AG09309 (cell line): ENCODE measurements at regions not wholly inside any gene's neighbourhood (a gene's known extent, or its start where the extent isn't known, plus 50 kb on each side); places are given as distances from the start of the nearest gene placed in this dataset.
"Not testable (repeated sequence)": the region's sequence is repeated elsewhere in the genome, so short reads cannot be mapped to it uniquely, and the experiment has no call there.

Experiments used
- DNase-seq: peaks from one replicate; pipeline ENCODE4 v3.0.0-alpha.2; 2010; ENCODE audit warnings: low read depth
- H3K4me3 ChIP-seq: 2 replicates; pipeline ENCODE4 v1.5.1; 2011; ENCODE audit warnings: mild to moderate bottlenecking, low read depth, low read length, moderate library complexity; ENCODE audit not compliant: control insufficient read depth
- TF ChIP-seq, protein P1 (sequence below): IDR thresholded peaks from 2 replicates; pipeline ENCODE4 v1.5.1; 2011; ENCODE audit warnings: mild to moderate bottlenecking, low read depth, low read length, inconsistent platforms; ENCODE audit not compliant: insufficient read depth, control insufficient read depth; ENCODE audit errors: missing control alignments

- no peak overlapping the region for H3K4me3 ChIP-seq
Observed at GRCh38 chr4:154164931-154165839, 326.4 kb downstream of the DCHS2 start.

DNA sequence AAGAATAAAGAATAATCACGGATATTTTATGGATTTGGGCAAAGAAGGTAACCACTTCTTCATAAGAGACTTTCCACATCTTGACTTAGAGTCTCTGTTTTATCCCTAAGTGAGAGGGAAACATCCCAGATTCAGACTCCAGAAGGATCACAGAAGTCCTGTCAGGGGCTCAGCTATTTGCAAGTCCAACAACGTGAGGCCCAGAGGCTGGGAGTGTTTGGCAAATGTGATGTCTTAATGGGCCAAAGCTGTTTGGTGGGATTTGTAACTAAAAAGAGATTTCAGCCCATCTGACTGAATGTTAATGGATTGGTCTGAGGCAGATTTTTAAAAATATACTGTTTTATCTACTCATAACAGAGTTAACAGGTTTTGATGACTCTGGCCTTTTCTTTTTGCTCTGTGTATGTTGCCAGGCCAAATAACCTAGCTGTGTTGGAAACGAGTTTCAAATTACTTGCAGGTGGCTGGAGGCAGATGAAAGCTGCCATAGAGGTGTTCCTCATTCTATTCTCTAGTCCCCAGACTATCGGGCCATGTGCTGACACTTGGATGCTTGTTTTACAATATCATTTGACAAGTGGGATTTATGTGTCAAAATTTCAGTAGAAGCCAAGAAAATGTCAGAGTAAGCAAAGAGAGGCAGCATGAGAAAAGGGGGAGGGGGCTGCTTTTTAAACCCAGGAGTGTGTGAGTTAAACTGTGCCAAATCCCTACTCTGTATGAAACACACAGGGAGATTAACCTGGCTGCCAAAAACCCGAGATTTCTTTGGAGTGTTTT is 330.9 kb downstream of the DCHS2 start:
- no peak overlapping the region for H3K4me3 ChIP-seq
- no peak for DNase-seq
- TF ChIP-seq, protein P1, sequence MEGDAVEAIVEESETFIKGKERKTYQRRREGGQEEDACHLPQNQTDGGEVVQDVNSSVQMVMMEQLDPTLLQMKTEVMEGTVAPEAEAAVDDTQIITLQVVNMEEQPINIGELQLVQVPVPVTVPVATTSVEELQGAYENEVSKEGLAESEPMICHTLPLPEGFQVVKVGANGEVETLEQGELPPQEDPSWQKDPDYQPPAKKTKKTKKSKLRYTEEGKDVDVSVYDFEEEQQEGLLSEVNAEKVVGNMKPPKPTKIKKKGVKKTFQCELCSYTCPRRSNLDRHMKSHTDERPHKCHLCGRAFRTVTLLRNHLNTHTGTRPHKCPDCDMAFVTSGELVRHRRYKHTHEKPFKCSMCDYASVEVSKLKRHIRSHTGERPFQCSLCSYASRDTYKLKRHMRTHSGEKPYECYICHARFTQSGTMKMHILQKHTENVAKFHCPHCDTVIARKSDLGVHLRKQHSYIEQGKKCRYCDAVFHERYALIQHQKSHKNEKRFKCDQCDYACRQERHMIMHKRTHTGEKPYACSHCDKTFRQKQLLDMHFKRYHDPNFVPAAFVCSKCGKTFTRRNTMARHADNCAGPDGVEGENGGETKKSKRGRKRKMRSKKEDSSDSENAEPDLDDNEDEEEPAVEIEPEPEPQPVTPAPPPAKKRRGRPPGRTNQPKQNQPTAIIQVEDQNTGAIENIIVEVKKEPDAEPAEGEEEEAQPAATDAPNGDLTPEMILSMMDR: no peak

More at GRCh38 chr4:154164931-154165839, 326.4 kb downstream of the DCHS2 start:
- TF ChIP-seq, protein P1: no peak
- DNase-seq: peak; percentile 99

GRCh38 chr4:154158361-154159155 is 333.0 kb downstream of the DCHS2 start:
- TF ChIP-seq, protein P1: no peak
- DNase-seq: no peak
- H3K4me3 ChIP-seq: no peak overlapping the region

- no peak overlapping the region for H3K4me3 ChIP-seq
- no peak for DNase-seq
- TF ChIP-seq, protein P1: no peak
Observed at GRCh38 chr4:154152546-154152945, 339.1 kb downstream of the DCHS2 start.

- DNase-seq, H3K4me3 ChIP-seq: not testable (repeated sequence)
Observed at GRCh38 chr4:154149236-154149635, 342.4 kb downstream of the DCHS2 start.

- TF ChIP-seq, protein P1: no peak
- no peak for DNase-seq
- no peak overlapping the region for H3K4me3 ChIP-seq
Observed at GRCh38 chr4:154143720-154144119, 347.9 kb downstream of the DCHS2 start.
